Epidermal melanocyte (primary cell): ENCODE measurements at regions not wholly inside any gene's neighbourhood (a gene's known extent, or its start where the extent isn't known, plus 50 kb on each side); places are given as distances from the start of the nearest gene placed in this dataset.

ENCODE experiments used
- DNase-seq: peaks from one replicate; pipeline ENCODE4 v3.0.0; 2011; ENCODE audit warnings: low spot score; ENCODE audit not compliant: insufficient read length

DNA sequence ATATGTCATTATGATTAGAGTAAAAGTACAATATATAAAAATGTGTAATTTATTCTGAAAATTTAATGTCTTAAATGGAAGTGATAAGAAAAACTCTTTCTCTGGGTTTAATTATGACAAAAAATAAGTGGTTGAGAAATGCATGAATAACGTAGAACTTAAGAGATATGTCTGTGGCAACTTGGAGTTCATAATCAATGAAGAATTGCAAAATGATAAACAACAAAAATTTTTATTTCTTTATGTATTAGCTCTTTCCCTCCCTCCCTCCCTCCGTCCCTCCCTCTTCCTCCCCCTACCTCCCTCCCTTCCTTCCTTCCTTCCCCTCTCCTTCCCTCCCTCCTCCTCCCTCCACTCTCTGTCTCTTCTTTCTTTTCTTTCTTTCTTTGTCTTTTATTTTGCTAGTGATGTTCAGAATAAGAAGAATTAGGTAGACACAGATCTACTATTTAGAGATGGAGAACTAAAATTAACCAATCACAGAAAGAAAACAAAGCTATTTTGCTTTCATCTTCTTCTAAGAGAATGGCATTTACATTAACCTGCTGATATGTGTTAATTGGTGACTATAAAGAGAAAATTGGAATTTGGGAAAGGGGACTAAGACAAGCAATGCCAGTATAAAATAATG is 96.3 kb upstream of the PDC start:
- no peak for DNase-seq

DNA sequence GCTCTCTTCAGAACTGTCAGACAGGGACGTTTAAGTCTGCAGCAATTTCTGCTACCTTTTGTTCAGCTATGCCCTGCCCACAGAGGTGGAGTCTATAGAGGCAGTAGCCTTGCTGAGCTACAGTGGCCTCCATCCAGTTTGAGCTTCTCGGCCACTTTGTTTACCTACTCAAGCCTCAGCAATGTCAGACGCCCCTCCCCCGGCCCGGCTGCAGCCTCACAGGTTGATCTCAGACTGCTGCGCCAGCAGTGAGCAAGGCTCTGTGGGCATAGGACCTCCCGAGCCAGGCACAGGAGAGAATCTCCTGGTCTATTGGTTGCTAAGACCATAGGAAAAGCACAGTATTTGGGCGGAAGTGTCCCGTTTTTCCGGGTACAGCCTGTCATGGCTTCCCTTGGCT is 89.9 kb upstream of the PDC start:
- no peak for DNase-seq

DNA sequence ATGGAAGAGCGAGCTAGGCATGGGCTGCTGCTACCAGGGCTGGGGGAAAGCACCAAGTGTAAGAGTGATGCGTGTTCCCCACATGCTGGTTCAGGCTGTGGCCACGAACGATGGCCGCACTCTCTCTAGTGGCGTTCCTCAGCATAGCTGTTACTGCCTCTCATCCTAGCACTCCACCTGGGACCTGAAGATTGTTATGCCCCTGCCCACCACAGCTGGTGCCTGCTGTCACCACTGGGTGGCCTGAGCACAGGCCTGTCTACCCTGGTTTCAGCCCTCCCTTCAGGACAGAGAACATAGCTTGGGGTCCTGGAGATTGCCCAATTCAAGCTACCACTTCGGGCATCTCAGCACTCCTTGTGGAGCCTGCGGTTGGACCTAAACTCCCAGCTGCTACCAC is 80.1 kb upstream of the PDC start:
- DNase-seq, result no peak

DNA sequence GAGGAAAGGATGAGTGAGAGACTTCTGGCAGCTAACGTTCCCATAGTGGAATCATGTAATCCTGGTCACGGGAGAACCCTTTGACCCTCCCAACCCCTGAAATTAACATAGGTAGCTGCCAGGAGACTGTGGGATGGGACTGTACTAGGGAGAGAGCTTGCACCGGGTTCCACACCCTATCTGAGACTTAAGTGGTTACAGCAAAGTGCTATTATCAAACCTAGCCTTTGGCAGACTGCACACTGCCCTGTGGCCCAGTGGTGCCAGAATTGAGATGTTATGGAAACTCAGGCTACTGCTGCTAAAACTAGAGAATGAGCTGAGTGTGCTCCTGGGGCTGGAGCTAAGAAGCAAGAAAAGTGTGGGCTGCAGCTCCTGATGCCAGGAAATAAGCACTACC is 79.6 kb upstream of the PDC start:
- DNase-seq, result no peak

DNA sequence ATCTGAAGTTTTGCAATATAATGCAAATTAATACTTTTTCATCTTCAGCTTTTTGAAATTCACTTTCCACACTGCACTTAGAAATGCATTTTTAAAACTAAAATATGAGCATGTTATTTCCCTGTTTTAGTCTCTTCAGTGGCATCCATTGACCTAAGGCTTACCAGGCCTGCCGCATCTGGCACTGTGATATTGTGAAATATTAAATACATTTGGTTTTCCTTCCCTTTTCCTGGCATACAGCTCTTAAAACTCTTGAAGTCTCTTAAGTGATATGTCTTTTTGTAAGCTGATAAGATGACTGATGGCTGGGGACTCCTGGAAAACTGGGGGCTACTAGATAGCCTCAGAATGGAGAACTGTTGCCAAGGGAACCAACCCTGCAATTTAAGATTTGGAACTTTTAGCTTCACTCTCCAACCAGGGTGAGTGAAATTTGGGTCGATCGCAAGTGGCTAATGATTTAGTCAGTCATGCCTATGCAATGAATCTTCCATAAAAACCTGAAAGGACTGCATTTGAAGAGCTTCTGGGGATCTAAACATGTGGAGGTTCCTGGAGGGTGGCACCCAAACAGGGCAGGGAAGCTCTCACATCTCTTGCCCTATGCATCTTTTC is 75.5 kb upstream of the PDC start:
- DNase-seq, result no peak

DNA sequence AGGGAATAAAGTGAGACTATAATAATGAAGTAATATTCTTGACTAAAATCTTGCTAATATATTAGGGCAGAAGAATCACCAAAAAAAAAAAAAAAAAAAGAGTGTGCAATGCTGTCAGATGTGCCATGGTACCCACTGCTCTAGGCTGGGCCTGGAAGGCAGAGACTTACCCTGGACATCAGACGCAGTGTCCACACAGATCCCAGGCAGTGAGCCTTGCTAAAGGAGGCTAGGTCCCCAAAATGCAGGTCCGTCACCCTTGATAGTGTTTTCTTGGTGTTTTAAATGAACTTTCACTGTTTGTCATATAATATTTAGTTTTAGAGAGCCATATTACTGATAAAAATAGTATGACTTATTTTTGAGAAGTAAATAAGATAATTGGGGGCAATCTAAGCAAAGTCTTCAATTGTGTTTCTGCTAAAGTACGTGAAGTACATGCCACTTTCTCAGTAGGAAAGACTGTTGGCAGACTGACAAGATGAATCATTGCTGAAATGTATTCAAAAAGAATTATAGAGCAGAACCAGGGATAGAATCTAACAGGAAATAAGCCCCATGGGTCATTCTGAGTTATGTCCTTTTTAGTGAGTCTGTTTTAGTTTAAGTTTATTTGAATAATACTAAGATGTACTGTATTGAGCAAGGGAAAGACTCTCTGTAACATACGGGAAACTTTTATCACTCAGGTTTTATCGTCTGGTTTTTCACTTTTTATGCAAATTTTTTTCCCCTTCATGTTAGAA is 74.6 kb upstream of the PDC start:
- no peak for DNase-seq

DNA sequence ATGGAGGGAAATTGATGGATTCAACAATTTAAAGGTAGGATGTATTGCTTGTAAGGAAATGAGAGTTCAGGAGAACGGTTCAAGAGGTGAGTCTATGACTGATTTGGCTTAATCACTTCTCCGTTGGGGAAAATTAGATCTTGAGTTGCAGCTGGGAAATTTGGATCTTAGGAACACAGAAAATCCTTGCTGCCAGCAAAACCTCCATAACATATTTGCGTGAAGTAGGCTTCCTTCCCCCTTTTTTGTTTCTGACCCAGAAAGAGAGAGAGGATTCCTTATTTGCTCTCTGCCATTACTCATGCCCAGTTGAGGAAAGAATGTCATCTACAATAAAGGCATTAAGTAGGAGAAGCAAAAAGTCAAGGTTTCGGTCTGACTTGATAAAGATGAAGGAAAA is 73.5 kb upstream of the PDC start:
- DNase-seq, result no peak

DNA sequence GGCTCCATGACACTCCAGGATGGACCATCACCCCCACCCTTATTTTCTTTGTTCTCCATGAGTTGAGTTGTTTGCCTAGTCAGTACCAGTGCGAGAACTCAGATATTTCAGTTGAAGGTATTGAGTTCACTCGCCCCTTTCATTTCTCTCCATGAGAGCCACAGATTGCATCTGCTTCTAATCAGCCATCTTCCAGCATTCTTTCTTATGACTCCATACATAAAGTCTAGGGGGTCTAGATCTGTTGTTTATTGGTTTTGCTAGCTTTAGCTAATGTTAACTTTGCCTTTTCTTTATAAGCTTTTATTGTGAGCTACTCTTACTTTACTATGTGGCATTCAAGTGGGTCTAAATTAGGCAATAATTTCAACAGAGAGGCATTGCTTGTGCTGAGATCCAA is 71.6 kb upstream of the PDC start:
- no peak for DNase-seq

DNA sequence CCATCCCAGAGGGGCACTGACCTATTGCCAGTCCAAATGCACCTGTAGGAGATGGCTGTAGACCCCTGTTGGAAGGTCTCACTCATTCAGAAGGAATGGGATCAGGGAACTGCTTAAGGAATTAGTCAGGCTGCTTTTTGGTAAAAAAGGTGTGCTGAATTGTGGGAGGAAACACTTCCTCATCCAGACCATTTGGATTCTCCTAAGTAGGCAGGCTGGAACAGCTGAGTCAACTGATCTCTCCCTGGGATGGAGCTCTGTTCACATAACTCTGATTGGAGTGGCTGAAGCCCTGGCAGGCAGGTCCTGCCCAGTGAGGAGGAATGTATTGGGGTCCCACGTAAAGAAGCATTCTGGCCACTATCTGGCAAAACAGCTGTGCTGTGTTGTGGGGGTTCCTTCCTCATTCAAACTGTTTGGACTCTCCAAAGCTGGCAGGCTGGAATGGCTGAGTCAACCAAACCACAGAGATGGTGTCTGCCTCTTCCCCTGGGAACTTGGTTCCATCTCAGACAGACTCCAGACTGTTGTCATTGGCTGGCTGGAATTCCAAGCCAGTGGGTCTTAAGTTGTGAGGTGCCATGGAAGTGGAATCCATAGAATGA is 70.7 kb upstream of the PDC start:
- no peak for DNase-seq

DNA sequence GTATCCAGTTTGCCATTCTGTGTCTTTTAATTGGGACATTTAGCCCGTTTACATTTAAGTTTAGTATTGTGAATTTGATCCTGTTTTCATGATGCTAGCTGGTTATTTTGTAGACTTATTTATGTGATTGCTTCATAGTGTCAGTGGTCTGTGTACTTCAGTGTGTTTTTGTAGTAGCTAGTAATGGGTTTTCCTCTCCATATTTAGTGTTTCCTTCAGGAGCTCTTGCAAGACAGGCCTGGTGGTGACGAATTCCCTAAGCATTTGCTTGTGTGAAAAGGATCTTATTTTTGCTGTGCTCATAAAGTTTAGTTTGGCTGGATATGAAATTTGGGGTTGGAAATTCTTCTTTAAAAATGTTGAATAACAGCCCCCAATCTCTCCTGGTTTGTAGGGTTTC is 69.2 kb upstream of the PDC start:
- DNase-seq, result no peak

DNA sequence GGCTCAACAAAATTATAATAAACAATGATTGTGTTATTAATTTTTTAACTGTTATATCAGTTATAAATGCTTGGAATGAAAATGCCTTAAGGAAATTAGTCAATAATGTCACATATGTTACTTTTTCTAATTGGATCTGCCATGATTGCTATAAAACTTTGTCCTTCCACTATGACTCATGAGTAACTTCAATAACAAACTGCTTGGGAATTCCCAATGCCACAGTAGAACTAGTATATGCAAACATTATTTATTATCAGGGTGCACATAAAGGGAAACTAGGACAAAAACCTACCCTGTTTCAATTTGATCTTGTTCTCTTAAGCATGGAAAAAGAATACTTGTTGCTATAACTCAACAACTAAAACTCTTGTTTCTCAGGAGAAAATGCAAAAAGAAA is 59.1 kb upstream of the PDC start:
- DNase-seq, result no peak

DNA sequence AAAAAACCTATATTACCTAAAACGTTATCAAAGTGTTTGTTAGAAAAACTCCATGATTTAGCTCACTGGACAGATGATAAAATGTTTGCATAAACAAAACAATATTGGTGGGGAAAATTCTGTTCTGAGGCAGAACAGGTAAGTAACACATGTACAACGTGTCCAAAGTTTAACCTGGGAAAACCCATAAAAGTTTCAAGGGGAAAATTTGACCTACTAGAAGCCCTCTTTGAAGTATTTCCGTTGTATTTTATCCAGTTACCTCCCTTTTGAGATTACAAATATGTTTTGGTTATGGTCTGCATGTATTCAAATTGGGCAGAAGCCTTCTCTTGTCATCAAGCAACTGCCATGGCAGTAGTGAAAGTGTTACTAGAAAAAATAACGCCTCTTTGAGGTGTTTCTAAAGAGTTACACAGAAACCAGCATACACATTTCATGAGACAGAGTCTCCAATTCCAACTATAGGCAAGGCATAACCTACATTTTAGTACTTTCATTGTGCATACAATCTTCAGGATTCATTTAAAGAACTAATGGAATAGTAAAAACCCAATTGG is 58.0 kb upstream of the PDC start:
- DNase-seq, result no peak

DNA sequence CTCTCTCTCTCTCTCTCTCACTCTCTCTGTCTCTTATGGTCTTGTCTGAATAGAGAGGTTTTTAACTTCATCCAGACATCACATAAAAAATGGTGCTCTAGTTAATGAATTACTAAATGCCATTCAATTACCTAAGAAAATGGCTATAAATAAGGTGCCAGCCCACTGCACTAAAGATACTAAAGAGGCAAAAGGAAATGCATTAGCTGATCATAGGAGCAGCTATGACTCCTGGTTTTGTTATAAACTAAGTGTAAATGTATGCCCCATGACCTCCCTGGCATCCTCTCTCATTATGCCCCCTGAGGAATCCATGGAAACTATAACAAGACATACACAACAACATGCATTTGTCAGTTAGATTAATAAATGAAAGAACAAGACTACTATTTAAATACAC is 57.5 kb upstream of the PDC start:
- DNase-seq, result no peak

DNA sequence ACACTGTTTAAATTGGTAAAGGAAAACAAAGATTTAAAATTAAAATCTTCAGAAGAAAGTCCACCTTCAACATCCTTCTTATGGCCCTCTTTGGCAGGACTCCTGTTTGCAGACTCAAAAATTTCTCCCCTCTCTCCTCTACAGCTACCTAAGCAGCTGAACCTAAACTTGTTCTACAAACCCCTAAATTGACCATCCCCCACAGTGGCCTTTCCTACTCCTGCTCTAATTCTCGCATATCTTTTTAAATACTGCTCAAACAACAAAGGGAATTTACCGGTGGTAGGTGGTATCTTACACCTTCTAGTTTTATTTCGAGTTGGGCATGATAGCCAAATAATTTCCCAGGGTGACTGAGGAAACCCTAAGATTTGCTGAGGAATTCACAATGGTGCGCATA is 53.5 kb upstream of the PDC start:
- DNase-seq, result no peak

DNA sequence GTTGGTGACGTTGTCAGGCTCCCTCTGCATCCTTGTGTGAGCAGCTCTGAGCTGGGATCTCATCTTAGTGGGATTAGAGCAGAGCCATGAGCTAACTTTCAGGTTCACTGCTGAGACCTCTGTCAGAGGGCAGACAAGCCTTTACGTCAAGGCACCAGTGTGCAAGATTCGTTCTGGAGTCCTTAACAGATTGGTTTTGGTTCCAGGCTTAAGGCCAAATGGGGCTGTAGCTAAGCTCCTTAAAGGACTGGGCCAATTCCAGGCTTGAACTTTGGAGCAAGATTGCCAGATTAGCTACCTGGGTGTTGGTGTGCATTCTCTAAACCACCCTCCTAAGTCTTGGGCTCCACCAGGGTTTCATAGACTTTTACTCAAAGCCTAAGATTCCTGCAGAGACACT is 52.6 kb upstream of the PDC start:
- no peak for DNase-seq

DNA sequence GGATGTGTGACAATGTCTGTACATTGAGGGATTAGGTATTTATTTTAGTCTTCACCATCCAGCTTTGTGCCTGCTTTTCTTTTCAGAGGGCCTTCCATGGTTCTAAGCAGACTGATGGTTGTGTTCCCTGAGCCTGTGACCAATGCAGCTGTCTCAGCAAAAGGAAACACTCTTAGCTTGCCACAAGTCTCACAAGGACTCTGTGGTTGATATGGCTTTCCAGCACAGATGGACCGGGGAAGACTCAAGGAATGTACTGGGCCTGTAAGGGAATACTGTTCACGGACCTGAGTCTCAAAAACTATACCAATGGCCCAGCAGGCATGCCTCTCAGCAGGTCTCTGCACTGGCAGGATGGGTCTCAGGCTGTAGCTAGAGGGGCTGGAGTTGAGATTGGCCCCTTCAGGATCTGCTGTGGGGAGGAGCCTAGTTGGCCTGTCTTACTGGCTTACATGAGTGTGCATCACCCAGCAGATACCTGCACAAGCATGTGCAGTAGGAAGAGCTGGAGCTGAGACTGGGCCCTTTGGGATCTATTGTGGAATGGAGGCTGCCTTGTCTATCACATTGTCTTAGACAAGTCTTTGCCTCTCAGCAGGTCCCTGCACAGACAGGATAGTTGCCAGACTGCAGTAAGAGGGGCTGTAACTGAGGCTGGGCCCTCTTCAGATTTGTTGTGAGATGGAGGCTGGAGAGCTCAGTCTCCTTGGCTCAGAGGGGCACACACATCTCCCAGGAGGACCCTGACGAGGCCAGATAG is 52.0 kb upstream of the PDC start:
- no peak for DNase-seq

DNA sequence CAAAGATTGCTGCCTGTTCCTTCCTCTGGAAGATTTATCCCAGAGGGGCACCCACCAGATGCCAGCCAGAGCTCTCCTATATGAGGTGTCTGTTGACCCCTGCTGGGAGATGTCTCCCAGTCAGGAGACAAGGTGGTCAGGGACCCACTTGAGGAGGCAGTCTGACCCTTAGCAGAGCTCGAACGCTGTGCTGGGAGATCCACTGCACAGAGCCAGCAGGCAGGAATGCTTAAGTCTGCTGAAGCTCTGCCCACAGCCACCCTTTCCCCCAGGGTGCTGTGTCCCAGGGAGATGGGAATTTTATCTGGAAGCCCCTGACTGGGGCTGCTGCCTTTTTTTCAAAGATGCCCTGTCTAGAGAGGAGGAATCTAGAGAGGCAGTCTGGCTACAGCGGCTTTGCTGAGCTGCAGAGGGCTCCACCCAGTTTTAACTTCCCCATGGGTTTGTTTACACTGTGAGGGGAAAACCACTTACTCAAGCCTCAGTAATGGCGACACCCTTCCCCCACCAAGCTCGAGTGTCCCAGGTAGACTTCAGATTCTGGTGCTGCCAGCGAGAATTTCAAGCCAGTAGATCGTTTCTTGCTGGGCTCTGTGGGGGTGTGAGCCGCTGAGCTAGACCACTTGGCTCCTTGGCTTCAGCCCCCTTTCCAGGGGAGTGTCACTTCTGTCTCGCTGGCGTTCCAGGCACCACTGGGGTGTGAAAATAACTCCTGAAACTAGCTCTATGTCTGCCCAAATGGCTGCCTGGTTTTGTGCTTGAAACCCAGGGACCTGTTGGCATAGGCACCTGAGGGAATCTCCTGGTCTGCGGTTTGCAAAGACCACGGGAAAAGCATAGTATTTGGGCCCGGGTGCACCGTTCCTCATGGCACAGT is 51.1 kb upstream of the PDC start:
- DNase-seq, result no peak
